ENCODE measurements at regions not wholly inside any gene's neighbourhood (a gene's known extent, or its start where the extent isn't known, plus 50 kb on each side); places are given as distances from the start of the nearest gene placed in this dataset.

GRCh38 chr4:97412331-97412730, 730.9 kb downstream of the STPG2 start:
- TF ChIP-seq REST (IDR thresholded peaks at IDR 0.05) (no peak), CTCF (IDR thresholded peaks at IDR 0.05; ENCODE audit: low read depth, low read length, missing input control) (no peak), TAF1 (conservative IDR thresholded peaks at IDR 0.05) (no peak), NR2F2 (IDR thresholded peaks at IDR 0.05) (no peak), SP1 (IDR thresholded peaks at IDR 0.05) (no peak), MAX (IDR thresholded peaks at IDR 0.05) (no peak), GABPA (IDR thresholded peaks at IDR 0.05 in 1 of 2, conservative IDR thresholded peaks at IDR 0.05 in 1 of 2) (no peak), FOXA2 (IDR thresholded peaks at IDR 0.05) (no peak), EGR1 (IDR thresholded peaks at IDR 0.05; ENCODE audit: low read depth in 2 of 2) (no peak), ZBTB33 (IDR thresholded peaks at IDR 0.05) (no peak), ATF3 (IDR thresholded peaks at IDR 0.05) (no peak)

Data from liver (tissue), 3 donors.